ENCODE measurements at regions not wholly inside any gene's neighbourhood (a gene's known extent, or its start where the extent isn't known, plus 50 kb on each side); places are given as distances from the start of the nearest gene placed in this dataset.
"Not testable (repeated sequence)": the region's sequence is repeated elsewhere in the genome, so short reads cannot be mapped to it uniquely, and the experiment has no call there.

DNA sequence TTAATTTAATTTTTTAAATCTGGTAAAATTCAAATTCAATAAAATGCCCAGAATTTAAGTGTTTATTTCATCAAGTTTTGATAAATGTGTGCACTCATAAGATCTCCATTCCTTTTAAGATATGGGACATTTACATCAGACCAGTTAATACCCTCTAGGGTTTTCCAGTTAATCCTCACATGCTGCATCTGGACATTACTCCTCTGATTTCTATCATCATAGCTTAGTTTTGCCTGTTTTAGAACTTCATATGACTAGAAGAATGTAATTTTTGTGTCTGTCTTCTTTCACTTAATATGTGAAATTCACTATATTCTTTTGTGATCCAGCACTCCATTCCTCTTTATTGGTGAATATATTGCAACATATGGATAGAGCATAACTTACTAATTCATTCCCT lies 727.7 kb upstream of the FAM241A start:
- in situ Hi-C loops (cut with MboI; ENCODE audit: low sequenced_read_pairs in 4 of 4) = no loop called here
- TF ChIP-seq POLR2A (IDR thresholded peaks at IDR 0.05) = no peak
- TF ChIP-seq, protein P1, sequence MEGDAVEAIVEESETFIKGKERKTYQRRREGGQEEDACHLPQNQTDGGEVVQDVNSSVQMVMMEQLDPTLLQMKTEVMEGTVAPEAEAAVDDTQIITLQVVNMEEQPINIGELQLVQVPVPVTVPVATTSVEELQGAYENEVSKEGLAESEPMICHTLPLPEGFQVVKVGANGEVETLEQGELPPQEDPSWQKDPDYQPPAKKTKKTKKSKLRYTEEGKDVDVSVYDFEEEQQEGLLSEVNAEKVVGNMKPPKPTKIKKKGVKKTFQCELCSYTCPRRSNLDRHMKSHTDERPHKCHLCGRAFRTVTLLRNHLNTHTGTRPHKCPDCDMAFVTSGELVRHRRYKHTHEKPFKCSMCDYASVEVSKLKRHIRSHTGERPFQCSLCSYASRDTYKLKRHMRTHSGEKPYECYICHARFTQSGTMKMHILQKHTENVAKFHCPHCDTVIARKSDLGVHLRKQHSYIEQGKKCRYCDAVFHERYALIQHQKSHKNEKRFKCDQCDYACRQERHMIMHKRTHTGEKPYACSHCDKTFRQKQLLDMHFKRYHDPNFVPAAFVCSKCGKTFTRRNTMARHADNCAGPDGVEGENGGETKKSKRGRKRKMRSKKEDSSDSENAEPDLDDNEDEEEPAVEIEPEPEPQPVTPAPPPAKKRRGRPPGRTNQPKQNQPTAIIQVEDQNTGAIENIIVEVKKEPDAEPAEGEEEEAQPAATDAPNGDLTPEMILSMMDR (IDR thresholded peaks at IDR 0.05 in 4 of 5, conservative IDR thresholded peaks at IDR 0.05 in 1 of 5) = no peak
- H3K9me3 ChIP-seq = no peaks in the 10 kb centered on the region
- H3K4me3 ChIP-seq = no peak overlapping the region
- intact Hi-C loops (cut with DNase I; ENCODE audit: low total_unique reads) = no loop called here
- no peak for ATAC-seq
- no peak for DNase-seq
- no peaks in the 10 kb centered on the region for H3K27me3 ChIP-seq
- H3K27ac ChIP-seq = no peak overlapping the region
- no peaks in the 10 kb centered on the region for H3K4me1 ChIP-seq
- no peaks in the 10 kb centered on the region for H3K36me3 ChIP-seq

DNA sequence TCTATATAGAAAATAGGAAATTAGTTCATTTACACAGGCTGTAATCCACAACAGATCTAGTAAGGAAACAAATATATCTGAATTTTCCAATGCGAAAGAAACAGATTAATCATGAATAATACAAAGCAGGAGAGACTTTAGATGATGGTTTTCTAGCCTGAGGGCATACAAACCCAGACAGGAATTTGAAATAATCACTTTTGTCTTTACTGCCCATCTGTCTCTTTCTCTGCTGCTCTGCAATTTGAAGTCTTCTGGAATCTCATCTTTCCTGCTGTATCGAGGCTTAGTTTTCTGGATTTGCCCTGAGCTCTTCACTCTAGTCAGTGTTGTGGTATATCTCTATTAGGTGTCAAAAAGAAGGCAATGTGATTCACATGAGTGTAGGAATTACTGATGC lies 711.8 kb upstream of the FAM241A start:
- ATAC-seq = no peak
- no peak for DNase-seq
- no peak overlapping the region for H3K27ac ChIP-seq
- no peaks in the 10 kb centered on the region for H3K27me3 ChIP-seq
- H3K4me1 ChIP-seq = no peaks in the 10 kb centered on the region
- intact Hi-C loops (cut with DNase I; ENCODE audit: low total_unique reads) = no loop called here
- H3K36me3 ChIP-seq = no peaks in the 10 kb centered on the region
- in situ Hi-C loops (cut with MboI; ENCODE audit: low sequenced_read_pairs in 4 of 4) = no loop called here
- no peak overlapping the region for H3K4me3 ChIP-seq
- no peaks in the 10 kb centered on the region for H3K9me3 ChIP-seq
- TF ChIP-seq, protein P1 (IDR thresholded peaks at IDR 0.05 in 4 of 5, conservative IDR thresholded peaks at IDR 0.05 in 1 of 5) = no peak
- TF ChIP-seq POLR2A (IDR thresholded peaks at IDR 0.05) = no peak

DNA sequence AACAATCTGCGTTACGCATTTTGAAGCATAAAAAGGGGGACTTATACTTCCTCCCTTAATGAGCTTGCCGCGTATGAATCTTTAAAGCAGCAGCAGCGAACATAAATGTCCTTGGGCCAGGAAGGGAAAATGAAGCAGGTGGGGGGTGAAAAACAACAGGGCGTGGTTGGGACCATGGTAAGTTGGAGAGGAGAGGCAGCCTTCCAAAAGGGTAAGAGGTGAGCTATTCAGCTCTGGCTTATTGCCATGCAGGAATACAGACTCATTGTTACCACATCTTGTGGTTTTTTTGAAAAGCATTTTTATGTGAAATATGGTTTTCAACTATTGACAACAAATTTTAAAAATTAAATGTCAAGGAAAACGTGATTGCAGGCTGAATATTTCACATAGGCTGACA lies 710.7 kb upstream of the FAM241A start:
- intact Hi-C loops (cut with DNase I; ENCODE audit: low total_unique reads) = no loop called here
- Histone ChIP-seq H3K27ac (no peak overlapping the region), H3K4me3 (no peak overlapping the region), H3K36me3 (no peaks in the 10 kb centered on the region), H3K9me3 (no peaks in the 10 kb centered on the region), H3K27me3 (no peaks in the 10 kb centered on the region), H3K4me1 (no peaks in the 10 kb centered on the region)
- in situ Hi-C loops (cut with MboI; ENCODE audit: low sequenced_read_pairs in 4 of 4) = no loop called here
- DNase-seq (no peak), ATAC-seq (no peak)
- TF ChIP-seq, protein P1 (IDR thresholded peaks at IDR 0.05 in 4 of 5, conservative IDR thresholded peaks at IDR 0.05 in 1 of 5) = no peak
- TF ChIP-seq POLR2A (IDR thresholded peaks at IDR 0.05) = no peak

DNA sequence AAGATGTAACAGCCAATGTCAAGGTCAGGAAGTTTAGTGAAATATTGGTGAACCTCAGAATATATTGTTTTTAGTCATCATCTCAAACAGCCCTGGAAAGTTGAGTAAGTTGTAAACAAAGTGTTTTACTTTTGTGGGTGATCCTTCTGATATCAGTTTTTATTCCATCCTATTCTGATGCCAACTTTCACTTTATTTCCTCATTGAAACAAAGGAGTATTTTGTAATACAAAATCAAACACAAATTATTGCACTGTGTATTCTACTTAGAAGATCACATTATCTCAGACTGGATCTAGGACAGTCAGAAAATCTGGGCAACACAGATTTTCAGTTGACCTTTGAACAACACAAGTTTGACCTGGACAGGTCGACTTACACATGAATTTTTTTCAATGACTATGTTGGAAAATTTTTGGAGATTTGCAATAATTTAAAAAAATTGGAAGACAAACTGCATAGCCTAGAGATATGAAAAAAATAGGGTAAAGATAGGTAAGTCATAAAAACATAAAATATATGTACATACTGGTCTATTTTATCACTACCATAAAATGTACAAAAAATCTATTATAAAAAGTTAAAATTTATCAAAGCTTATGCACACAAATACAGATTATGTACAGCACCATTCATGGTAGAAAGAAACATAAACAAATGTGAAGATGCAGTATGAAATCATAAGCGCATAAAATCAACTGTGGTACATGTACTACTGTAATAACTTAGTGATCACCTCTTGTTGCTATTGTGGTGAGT lies 709.1 kb upstream of the FAM241A start:
- intact Hi-C loops (cut with DNase I; ENCODE audit: low total_unique reads) (no loop called here), in situ Hi-C loops (cut with MboI; ENCODE audit: low sequenced_read_pairs in 4 of 4) (no loop called here)
- ATAC-seq (no peak), DNase-seq (no peak)
- no peaks in the 10 kb centered on the region for H3K9me3 ChIP-seq
- H3K36me3 ChIP-seq = no peaks in the 10 kb centered on the region
- no peak overlapping the region for H3K27ac ChIP-seq
- H3K4me3 ChIP-seq = no peak overlapping the region
- TF ChIP-seq, protein P1 (IDR thresholded peaks at IDR 0.05 in 4 of 5, conservative IDR thresholded peaks at IDR 0.05 in 1 of 5) = no peak
- TF ChIP-seq POLR2A (IDR thresholded peaks at IDR 0.05) = no peak
- H3K27me3 ChIP-seq = no peaks in the 10 kb centered on the region
- no peaks in the 10 kb centered on the region for H3K4me1 ChIP-seq

DNA sequence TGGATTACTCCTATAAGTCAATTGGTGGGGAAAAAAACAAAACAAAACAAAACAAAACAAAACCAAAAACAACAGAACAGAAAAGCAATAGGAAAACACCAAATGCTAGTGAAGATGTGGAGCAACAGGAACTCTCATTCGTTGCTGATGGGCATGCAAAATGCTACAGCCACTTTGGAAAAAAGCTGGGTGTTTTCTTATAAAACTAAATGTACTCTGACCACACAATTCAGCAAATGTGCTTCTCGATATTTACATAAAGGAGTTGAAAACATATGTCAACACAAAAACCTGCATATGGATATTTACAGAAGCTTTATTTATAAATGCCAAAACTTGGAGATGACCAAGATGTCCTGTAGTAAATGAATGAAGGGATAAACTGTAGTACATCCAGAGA lies 703.6 kb upstream of the FAM241A start:
- H3K27me3 ChIP-seq = no peaks in the 10 kb centered on the region
- no peaks in the 10 kb centered on the region for H3K36me3 ChIP-seq
- TF ChIP-seq, protein P1 (IDR thresholded peaks at IDR 0.05 in 4 of 5, conservative IDR thresholded peaks at IDR 0.05 in 1 of 5) = no peak
- no peak for TF ChIP-seq POLR2A (IDR thresholded peaks at IDR 0.05)
- DNase-seq = no peak
- in situ Hi-C loops (cut with MboI; ENCODE audit: low sequenced_read_pairs in 4 of 4) (no loop called here), intact Hi-C loops (cut with DNase I; ENCODE audit: low total_unique reads) (no loop called here)
- H3K4me1 ChIP-seq = no peaks in the 10 kb centered on the region
- ATAC-seq = no peak
- no peak overlapping the region for H3K27ac ChIP-seq
- no peak overlapping the region for H3K4me3 ChIP-seq
- H3K9me3 ChIP-seq = no peaks in the 10 kb centered on the region

DNA sequence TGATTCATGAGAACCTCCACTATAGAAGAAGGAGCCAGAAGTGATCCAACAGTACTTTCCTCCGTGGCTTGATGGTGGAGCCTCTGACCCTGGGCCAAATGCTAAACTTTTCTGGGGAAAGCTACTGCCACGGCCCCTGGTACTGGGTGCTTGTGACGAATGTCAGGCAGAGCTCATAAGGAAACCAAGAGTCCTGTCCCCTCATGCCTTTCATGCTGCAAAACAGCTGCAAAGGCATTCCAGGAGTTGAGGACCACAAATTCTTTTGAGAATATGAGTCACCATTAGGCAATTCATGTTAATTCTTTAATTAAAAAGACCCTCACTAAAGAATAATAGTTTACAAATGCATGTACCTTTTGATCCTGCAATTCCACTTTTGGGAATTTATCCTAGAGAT lies 700.4 kb upstream of the FAM241A start:
- intact Hi-C loops (cut with DNase I; ENCODE audit: low total_unique reads); DNase-seq; H3K4me3 ChIP-seq; in situ Hi-C loops (cut with MboI; ENCODE audit: low sequenced_read_pairs in 4 of 4); H3K27ac ChIP-seq; H3K27me3 ChIP-seq; H3K36me3 ChIP-seq; ATAC-seq; H3K9me3 ChIP-seq; H3K4me1 ChIP-seq: not testable (repeated sequence)
